PC-9 (cell line): ENCODE measurements at regions not wholly inside any gene's neighbourhood (a gene's known extent, or its start where the extent isn't known, plus 50 kb on each side); places are given as distances from the start of the nearest gene placed in this dataset.

ENCODE experiments used
- BruUV-seq: library from RNA; stranded (reverse); fragments of 400-500 nt; replicated peaks from 2 replicates; lab custom pipeline; 2021; lab: Mats Ljungman, UMichigan
- CTCF ChIA-PET: fragments of 300-600 bp; sonication (Branson Sonifier 250); formaldehyde crosslinking; loops from one replicate; lab custom pipeline; 2022; ENCODE audit warnings: antibody characterized with exemption; lab: Charles Lee
- POLR2A ChIA-PET: fragments of 300-600 bp; sonication (Branson Sonifier 250); formaldehyde crosslinking; loops from one replicate; lab custom pipeline; 2022; ENCODE audit warnings: antibody characterized with exemption; ENCODE audit not compliant: unreplicated experiment; lab: Charles Lee
- DNase-seq, 2 experiments: peaks; one replicate each; pipeline versions ENCODE4 v3.0.0 to v3.0.0-alpha.2; 2015 to 2022; ENCODE audit warnings: mixed read lengths in 1 of 2
- H2AFZ ChIP-seq: fragments of 200-600 bp; sonication (generic); 2 replicates; pipeline ENCODE4 v1.8.1; 2017; ENCODE audit warnings: antibody characterized with exemption
- H3F3A ChIP-seq: fragments of 200-600 bp; sonication (generic); 2 replicates; pipeline ENCODE4 v1.8.1; 2017; ENCODE audit warnings: antibody characterized with exemption, mild to moderate bottlenecking, low read depth; ENCODE audit not compliant: insufficient read depth
- H3K27ac ChIP-seq: fragments of 200-600 bp; sonication (generic); 2 replicates; pipeline ENCODE4 v1.6.1; 2016; ENCODE audit warnings: mixed run types
- H3K27me3 ChIP-seq: fragments of 200-600 bp; sonication (generic); 2 replicates; pipeline ENCODE4 v1.6.1; 2016; ENCODE audit warnings: low read depth, mixed run types; ENCODE audit not compliant: insufficient read depth
- H3K36me3 ChIP-seq: fragments of 200-600 bp; sonication (generic); 2 replicates; pipeline ENCODE4 v1.6.1; 2016; ENCODE audit warnings: low read depth, mixed run types
- H3K4me1 ChIP-seq: fragments of 200-600 bp; sonication (generic); replicated peaks from 2 replicates; pipeline ENCODE4 v1.6.1; 2016; ENCODE audit warnings: mixed run types; ENCODE audit not compliant: insufficient read depth
- H3K4me2 ChIP-seq: fragments of 200-600 bp; sonication (generic); 2 replicates; pipeline ENCODE4 v1.6.1; 2017; ENCODE audit warnings: mixed run types
- H3K4me3 ChIP-seq: fragments of 200-600 bp; sonication (generic); 2 replicates; pipeline ENCODE4 v1.6.1; 2016; ENCODE audit warnings: mixed run types
- H3K79me2 ChIP-seq: fragments of 200-600 bp; sonication (generic); 2 replicates; pipeline ENCODE4 v1.6.1; 2017; ENCODE audit warnings: low read depth, mixed run types
- H3K9me2 ChIP-seq: fragments of 200-600 bp; sonication (generic); 2 replicates; pipeline ENCODE4 v1.8.1; 2017; ENCODE audit warnings: mild to moderate bottlenecking; ENCODE audit not compliant: insufficient read depth
- H3K9me3 ChIP-seq: fragments of 200-600 bp; sonication (generic); 2 replicates; pipeline ENCODE4 v1.8.1; 2016; ENCODE audit warnings: low read depth; ENCODE audit not compliant: insufficient read depth
- H4K20me1 ChIP-seq: fragments of 200-600 bp; sonication (generic); 2 replicates; pipeline ENCODE4 v1.8.1; 2017; ENCODE audit not compliant: insufficient read depth
- EZH2 ChIP-seq: fragments of 200-600 bp; sonication (generic); IDR thresholded peaks from 2 replicates; pipeline ENCODE4 v1.8.0; 2017; ENCODE audit warnings: antibody characterized with exemption, low read depth
- intact Hi-C: fragments of 100-400 bp; cut with micrococcal nuclease; formaldehyde crosslinking; loops from one replicate; pipeline ENCODE4 v1.10.0; 2022; ENCODE audit not compliant: unreplicated experiment
- TF ChIP-seq, protein P1 (sequence below): fragments of 200-600 bp; sonication (generic); conservative IDR thresholded peaks from 2 replicates; pipeline ENCODE4 v1.6.1; 2017; ENCODE audit warnings: mixed run types, antibody characterized with exemption, mild to moderate bottlenecking, moderate library complexity

GRCh38 chr14:55761651-55762050 lies 181.6 kb downstream of the KTN1 start:
- H3F3A ChIP-seq = no peaks in the 10 kb centered on the region
- no TSS peak for BruUV-seq
- 0 out of 2 replicates have a peak, but pooled peaks cover 8% of the 10 kb centered on the region for H3K4me1 ChIP-seq
- H3K9me2 ChIP-seq = no peaks in the 10 kb centered on the region
- TF ChIP-seq EZH2 = no peak
- TF ChIP-seq, protein P1, sequence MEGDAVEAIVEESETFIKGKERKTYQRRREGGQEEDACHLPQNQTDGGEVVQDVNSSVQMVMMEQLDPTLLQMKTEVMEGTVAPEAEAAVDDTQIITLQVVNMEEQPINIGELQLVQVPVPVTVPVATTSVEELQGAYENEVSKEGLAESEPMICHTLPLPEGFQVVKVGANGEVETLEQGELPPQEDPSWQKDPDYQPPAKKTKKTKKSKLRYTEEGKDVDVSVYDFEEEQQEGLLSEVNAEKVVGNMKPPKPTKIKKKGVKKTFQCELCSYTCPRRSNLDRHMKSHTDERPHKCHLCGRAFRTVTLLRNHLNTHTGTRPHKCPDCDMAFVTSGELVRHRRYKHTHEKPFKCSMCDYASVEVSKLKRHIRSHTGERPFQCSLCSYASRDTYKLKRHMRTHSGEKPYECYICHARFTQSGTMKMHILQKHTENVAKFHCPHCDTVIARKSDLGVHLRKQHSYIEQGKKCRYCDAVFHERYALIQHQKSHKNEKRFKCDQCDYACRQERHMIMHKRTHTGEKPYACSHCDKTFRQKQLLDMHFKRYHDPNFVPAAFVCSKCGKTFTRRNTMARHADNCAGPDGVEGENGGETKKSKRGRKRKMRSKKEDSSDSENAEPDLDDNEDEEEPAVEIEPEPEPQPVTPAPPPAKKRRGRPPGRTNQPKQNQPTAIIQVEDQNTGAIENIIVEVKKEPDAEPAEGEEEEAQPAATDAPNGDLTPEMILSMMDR = no peak
- no peaks in the 10 kb centered on the region for H3K9me3 ChIP-seq
- H2AFZ ChIP-seq = no peak overlapping the region
- H3K4me2 ChIP-seq = no peak overlapping the region
- no peaks in the 10 kb centered on the region for H3K27me3 ChIP-seq
- H3K79me2 ChIP-seq = no peaks in the 10 kb centered on the region
- no peaks in the 10 kb centered on the region for H3K36me3 ChIP-seq
- ChIA-PET POLR2A (no interaction called here), CTCF (no interaction called here)
- DNase-seq = no peak
- no peaks in the 10 kb centered on the region for H4K20me1 ChIP-seq
- no peak overlapping the region for H3K27ac ChIP-seq
- intact Hi-C loops = no loop called here
- H3K4me3 ChIP-seq = no peak overlapping the region

DNA sequence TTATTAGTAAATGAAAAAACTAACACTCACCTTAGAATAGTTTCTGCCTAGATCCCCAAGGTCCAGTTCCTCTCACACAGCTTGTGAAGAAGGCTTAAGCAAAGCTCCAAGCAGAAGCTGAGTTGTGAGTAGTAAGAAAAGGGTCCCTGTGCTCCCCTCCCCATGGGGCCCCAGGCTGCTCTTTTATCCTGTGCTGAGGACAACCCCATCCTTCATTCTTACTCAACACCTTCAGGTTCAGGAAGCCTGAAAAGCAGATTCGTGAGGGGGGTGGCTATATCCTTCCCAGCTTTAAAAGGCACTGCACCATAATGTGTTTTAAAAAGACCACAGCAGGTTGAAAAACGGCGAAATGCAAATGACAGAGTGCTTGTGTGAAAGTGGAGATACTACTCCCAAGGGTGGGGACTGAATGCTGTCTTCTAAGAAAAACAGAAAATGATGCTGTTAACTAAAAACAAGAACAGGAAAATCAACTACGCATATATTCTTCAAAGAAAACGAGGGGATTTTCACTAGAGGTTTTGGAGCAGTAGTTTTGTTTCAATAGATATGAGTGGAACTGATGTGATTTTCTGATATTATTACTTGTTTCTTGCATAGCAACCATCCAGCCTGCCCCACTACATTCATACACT lies 182.7 kb downstream of the KTN1 start:
- H3K36me3 ChIP-seq = no peaks in the 10 kb centered on the region
- no peaks in the 10 kb centered on the region for H4K20me1 ChIP-seq
- no peak overlapping the region for H3K4me2 ChIP-seq
- ChIA-PET POLR2A (no interaction called here), CTCF (no interaction called here)
- H3K4me3 ChIP-seq = no peak overlapping the region
- intact Hi-C loops = no loop called here
- H3K27ac ChIP-seq = no peak overlapping the region
- DNase-seq = no peak
- 0 out of 2 replicates have a peak, but pooled peaks cover 8% of the 10 kb centered on the region for H3K4me1 ChIP-seq
- no peaks in the 10 kb centered on the region for H3K27me3 ChIP-seq
- H2AFZ ChIP-seq = no peak overlapping the region
- H3K9me2 ChIP-seq = no peaks in the 10 kb centered on the region
- no TSS peak for BruUV-seq
- H3F3A ChIP-seq = no peaks in the 10 kb centered on the region
- H3K79me2 ChIP-seq = no peaks in the 10 kb centered on the region
- no peaks in the 10 kb centered on the region for H3K9me3 ChIP-seq
- TF ChIP-seq EZH2 = no peak
- TF ChIP-seq, protein P1 = no peak

DNA sequence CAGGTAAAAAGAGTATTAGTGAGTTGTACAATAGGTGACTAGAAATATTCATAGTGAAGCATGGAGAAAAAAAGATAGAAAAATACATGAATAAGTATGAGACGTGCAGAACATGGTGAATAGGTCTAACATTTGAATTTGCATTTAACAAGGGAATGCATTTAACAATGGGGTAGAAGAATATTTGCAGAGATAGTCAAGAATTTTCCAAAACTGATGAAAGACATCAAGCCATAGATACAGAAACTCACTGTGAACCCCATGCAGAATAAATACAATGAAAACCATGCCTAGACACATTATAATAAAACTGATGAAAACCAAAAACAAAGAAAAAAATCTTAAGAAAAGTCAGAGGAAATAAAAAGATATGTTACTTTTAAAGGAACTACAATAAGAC lies 184.8 kb downstream of the KTN1 start:
- Histone ChIP-seq H3K4me1 (0 out of 2 replicates have a peak, but pooled peaks cover 4% of the 10 kb centered on the region), H3K4me3 (no peak overlapping the region), H3K4me2 (no peak overlapping the region), H3K79me2 (no peaks in the 10 kb centered on the region), H3K27me3 (no peaks in the 10 kb centered on the region), H3K9me2 (no peaks in the 10 kb centered on the region), H4K20me1 (no peaks in the 10 kb centered on the region), H2AFZ (no peak overlapping the region), H3K36me3 (no peaks in the 10 kb centered on the region), H3K9me3 (no peaks in the 10 kb centered on the region), H3K27ac (no peak overlapping the region), H3F3A (no peaks in the 10 kb centered on the region)
- no TSS peak for BruUV-seq
- ChIA-PET POLR2A (no interaction called here), CTCF (no interaction called here)
- intact Hi-C loops = no loop called here
- no peak for DNase-seq
- TF ChIP-seq, protein P1 = no peak
- no peak for TF ChIP-seq EZH2
